NCI-H446 treated with DMSO at 0.1 percent for 48 hours (cell line): ENCODE measurements at regions not wholly inside any gene's neighbourhood (a gene's known extent, or its start where the extent isn't known, plus 50 kb on each side); places are given as distances from the start of the nearest gene placed in this dataset.

Experiments
- DNase-seq: peaks from one replicate; lab custom pipeline; 2025; lab: John Stamatoyannopoulos, UW

DNA sequence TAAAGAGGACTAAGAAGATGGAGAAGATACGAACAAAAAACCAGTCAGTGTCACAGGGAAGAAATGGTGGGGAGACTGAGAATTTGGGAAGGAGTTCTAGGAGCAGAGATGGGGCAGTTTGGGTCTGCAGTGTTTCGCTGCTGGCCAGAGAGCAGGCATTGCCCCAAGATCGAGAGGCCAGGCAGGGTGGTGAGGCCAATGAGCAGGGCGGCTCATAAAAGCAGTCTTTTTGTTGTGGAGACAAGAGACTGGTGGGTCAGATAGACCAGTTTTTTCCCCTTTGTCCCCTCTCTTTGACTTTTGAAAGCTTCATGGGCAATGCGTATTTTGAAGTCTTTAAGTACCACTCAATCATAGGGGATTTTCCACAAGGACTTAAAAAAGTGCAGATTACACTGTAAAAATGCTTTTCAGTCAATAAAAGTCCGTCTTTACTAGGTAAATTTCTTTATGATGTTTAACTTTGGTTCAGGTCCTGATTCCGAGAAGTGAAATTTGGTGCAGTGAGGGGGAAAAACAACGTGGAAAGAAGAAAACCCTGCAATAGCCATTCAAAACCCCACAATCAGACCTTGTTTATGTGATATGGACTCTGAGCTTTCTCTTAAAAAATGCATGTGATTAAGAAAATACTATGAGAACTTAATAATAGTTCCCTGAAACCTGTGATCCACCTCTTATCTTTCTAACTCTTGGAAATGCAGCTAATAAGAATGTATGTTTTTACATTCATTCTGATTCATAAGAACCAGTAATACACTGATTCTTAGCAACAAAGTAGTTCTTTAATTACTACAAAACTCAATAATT is 338.9 kb downstream of the KLF5 start:
- DNase-seq, result no peak

GRCh38 chr13:73394066-73394465 is 335.3 kb downstream of the KLF5 start:
- DNase-seq, result no peak

- DNase-seq, result no peak
These were observed 331.3 kb downstream of the KLF5 start for GRCh38 chr13:73390100-73390499.

DNA sequence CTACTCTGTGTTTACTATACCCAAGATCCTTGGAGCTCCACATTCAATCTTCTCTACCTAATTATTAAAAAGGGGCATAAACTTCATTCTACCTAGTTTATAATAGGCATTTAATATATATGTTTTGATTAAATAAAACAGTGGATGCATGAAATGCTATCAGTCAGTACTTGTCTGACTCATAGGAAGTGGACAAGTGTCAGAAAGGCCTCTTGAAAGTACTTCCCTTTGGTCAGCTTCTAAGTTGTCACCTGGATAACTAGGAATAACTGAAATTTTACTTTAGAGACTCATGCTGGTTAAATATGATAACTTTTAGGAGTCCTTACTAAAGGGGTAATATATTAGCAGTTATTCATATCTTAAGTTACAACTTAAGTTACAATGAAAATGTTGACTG is 329.8 kb downstream of the KLF5 start:
- DNase-seq, result no peak

DNA sequence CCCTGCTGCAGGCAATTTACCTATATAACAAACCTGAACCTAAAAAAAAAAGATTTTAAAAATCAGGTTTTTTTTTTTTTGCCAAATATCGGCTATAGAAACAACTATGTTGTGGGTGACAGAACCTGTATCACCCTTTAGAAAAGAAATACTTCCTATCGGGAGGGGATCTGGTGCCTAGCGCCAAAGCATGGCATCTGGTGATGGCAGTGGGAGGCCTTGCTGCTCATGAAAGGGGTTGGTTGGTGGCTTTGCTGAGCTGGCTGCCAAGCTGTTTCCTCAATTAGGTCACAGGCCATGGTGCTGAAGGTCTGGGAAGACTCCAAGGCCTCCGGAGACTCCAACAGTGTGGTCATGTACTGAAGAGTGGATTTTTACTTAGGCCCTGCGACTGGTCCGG is 328.5 kb downstream of the KLF5 start:
- no peak for DNase-seq

DNA sequence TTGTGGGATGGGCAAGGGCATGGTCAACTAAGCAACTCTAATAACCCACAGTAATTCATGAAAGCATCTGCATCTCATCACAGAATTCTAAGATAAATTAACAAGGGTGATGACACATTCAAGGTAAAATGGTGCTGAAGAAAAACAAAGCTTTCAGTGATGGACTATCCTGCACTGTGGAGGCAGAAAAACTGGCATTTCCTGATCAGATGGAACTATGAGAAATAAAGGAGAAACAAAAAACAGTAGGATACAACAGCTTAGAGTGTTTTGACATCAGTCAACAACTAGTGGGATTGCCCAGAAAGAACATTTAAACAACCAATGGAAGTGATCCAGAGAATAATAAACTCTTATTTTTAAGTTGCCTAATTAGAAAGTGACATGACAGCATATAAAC is 327.0 kb downstream of the KLF5 start:
- DNase-seq, result no peak

GRCh38 chr13:73372666-73373627 is 314.1 kb downstream of the KLF5 start:
- DNase-seq, result no peak

GRCh38 chr13:73370066-73370465 is 311.3 kb downstream of the KLF5 start:
- DNase-seq, result no peak

- DNase-seq, result no peak
These were observed 310.3 kb downstream of the KLF5 start for GRCh38 chr13:73369095-73369494.

GRCh38 chr13:73368608-73369007 is 309.8 kb downstream of the KLF5 start:
- no peak for DNase-seq

- DNase-seq, result no peak
These were observed 309.1 kb downstream of the KLF5 start for GRCh38 chr13:73367886-73368285.

GRCh38 chr13:73366241-73366640 is 307.4 kb downstream of the KLF5 start:
- DNase-seq, result no peak

GRCh38 chr13:73365681-73366080 is 306.9 kb downstream of the KLF5 start:
- DNase-seq, result no peak

GRCh38 chr13:73365252-73365651 is 306.4 kb downstream of the KLF5 start:
- no peak for DNase-seq

- DNase-seq, result no peak
These were observed 305.9 kb downstream of the KLF5 start for GRCh38 chr13:73364736-73365135.

GRCh38 chr13:73358606-73359095 is 299.8 kb downstream of the KLF5 start:
- DNase-seq, result no peak

- DNase-seq, result no peak
These were observed 296.3 kb downstream of the KLF5 start for GRCh38 chr13:73355134-73355533.

GRCh38 chr13:73351730-73352129 is 292.9 kb downstream of the KLF5 start:
- no peak for DNase-seq

GRCh38 chr13:73341748-73342147 is 282.9 kb downstream of the KLF5 start:
- DNase-seq, result no peak

GRCh38 chr13:73340069-73340468 is 281.3 kb downstream of the KLF5 start:
- DNase-seq, result no peak

- no peak for DNase-seq
These were observed 280.3 kb downstream of the KLF5 start for GRCh38 chr13:73339086-73339485.

DNA sequence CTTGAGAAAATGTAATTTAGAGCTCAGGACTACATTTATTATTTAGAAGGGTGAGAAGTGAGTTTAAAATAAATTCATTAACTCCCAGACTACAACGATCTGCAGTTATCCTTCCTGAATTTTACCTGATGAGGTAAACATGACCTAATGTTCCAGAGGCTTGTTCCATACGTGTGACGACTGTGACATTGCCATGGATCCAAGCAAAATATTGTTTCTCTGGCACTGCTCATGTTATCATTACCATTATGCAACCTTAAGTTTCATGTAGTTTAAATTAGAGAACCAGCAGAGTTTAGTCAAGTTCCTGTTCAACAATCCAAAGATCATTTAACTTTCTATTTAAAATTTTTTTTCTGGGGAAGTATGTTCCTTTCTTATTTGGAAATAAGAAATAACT is 279.6 kb downstream of the KLF5 start:
- no peak for DNase-seq

DNA sequence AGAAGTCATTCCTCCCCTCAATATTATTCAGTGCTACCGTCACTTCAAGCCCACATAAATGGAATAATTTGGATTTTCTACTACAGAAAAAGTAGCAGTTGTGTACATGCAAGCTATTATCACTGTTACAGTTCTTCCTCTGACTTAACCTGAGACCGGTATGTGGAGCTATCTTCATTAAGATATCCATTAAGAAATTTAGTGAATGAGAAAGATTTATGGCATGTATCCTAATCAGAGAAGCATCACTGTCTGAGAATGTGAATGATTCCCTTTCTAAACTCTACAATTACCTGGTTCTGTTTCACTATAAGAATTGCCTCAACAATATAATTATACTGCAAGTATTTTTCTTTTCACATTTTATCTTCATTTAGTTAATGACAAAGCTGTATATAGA is 278.7 kb downstream of the KLF5 start:
- DNase-seq, result no peak
